Mesothelial cell of epicardium (in vitro differentiated cells): ENCODE measurements at regions not wholly inside any gene's neighbourhood (a gene's known extent, or its start where the extent isn't known, plus 50 kb on each side); places are given as distances from the start of the nearest gene placed in this dataset.

ENCODE experiments used
- DNase-seq, 2 experiments: peaks; one replicate each; pipeline ENCODE4 v3.0.0; 2021; ENCODE audit warnings: low spot score in 2 of 2; ENCODE audit not compliant: unreplicated experiment in 2 of 2
- H3K27ac Mint-ChIP-seq: 2 replicates; pipeline ENCODE4 v1.8.0; 2021; ENCODE audit warnings: mixed read lengths
- H3K27me3 Mint-ChIP-seq: 2 replicates; pipeline ENCODE4 v1.8.0; 2021; ENCODE audit warnings: low read depth, mixed read lengths
- H3K36me3 Mint-ChIP-seq: 2 replicates; pipeline ENCODE4 v1.8.0; 2021; ENCODE audit warnings: mixed read lengths
- H3K4me1 Mint-ChIP-seq: 2 replicates; pipeline ENCODE4 v1.8.0; 2021; ENCODE audit warnings: mixed read lengths
- H3K4me3 Mint-ChIP-seq: 2 replicates; pipeline ENCODE4 v1.8.0; 2021; ENCODE audit warnings: mild to moderate bottlenecking, moderate library complexity, mixed read lengths
- H3K9me3 Mint-ChIP-seq: 2 replicates; pipeline ENCODE4 v1.8.0; 2021; ENCODE audit warnings: mixed read lengths
- TF ChIP-seq, protein P1 (sequence below): fragments of 200-600 bp; sonication (generic); IDR thresholded peaks from one replicate; pipeline ENCODE4 v1.5.0; 2021; ENCODE audit warnings: antibody characterized with exemption; ENCODE audit not compliant: unreplicated experiment

DNA sequence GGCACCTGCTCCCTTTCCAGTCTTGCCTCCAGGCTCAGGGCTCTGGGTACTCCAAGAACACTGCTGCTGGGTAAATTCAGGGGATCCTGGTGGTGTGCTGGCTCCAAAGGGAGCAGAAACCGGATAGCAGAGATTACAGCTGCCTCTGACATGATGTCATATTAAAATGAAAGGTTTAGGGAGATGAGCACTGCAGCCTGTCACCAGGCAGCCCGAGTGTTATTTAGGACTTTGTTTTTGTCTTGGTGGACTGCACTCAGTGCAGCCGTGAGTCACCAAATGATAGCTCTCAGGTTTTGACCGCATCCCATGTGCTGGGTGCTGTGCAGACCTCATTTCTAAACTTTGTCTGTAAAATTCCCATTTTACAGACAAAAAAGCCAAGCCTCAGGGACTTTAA, 266.0 kb upstream of the CRY1 start:
- H3K27ac Mint-ChIP-seq, result no peak overlapping the region
- DNase-seq, result no peak
- H3K4me3 Mint-ChIP-seq, result no peak overlapping the region
- no peaks in the 10 kb centered on the region for H3K4me1 Mint-ChIP-seq
- TF ChIP-seq, protein P1, sequence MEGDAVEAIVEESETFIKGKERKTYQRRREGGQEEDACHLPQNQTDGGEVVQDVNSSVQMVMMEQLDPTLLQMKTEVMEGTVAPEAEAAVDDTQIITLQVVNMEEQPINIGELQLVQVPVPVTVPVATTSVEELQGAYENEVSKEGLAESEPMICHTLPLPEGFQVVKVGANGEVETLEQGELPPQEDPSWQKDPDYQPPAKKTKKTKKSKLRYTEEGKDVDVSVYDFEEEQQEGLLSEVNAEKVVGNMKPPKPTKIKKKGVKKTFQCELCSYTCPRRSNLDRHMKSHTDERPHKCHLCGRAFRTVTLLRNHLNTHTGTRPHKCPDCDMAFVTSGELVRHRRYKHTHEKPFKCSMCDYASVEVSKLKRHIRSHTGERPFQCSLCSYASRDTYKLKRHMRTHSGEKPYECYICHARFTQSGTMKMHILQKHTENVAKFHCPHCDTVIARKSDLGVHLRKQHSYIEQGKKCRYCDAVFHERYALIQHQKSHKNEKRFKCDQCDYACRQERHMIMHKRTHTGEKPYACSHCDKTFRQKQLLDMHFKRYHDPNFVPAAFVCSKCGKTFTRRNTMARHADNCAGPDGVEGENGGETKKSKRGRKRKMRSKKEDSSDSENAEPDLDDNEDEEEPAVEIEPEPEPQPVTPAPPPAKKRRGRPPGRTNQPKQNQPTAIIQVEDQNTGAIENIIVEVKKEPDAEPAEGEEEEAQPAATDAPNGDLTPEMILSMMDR, result no peak
- H3K36me3 Mint-ChIP-seq, result no peaks in the 10 kb centered on the region
- peaks cover 5% of the 10 kb centered on the region for H3K9me3 Mint-ChIP-seq
- H3K27me3 Mint-ChIP-seq, result peaks cover 16% of the 10 kb centered on the region

DNA sequence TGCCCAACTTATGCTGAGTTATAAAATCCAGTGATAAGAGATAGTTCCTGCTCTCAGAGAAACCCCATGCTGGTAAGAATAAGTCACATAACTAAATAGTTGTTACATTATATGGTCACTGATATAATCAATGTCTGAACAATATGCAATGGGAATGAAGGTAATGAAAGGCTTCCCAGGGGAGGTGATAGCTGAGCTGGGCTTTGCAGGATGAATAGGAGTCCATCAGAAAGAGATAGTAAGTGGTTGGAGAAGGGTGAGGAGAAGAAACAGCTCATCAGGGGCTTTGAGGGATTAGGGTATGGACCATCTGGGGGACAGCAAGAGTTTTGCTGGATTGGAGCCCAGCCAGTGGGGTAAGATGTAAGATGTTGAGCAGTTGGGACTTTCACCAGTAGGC, 266.7 kb upstream of the CRY1 start:
- Mint-ChIP-seq H3K27ac (no peak overlapping the region), H3K27me3 (peaks cover 16% of the 10 kb centered on the region), H3K4me1 (no peaks in the 10 kb centered on the region), H3K9me3 (no peaks in the 10 kb centered on the region), H3K36me3 (no peaks in the 10 kb centered on the region), H3K4me3 (no peak overlapping the region)
- DNase-seq, result no peak
- TF ChIP-seq, protein P1, result no peak

- TF ChIP-seq, protein P1, result no peak
- H3K4me3 Mint-ChIP-seq, result no peak overlapping the region
- no peaks in the 10 kb centered on the region for H3K4me1 Mint-ChIP-seq
- H3K27me3 Mint-ChIP-seq, result peaks cover 19% of the 10 kb centered on the region
- no peak overlapping the region for H3K27ac Mint-ChIP-seq
- no peaks in the 10 kb centered on the region for H3K36me3 Mint-ChIP-seq
- DNase-seq, result no peak
- no peaks in the 10 kb centered on the region for H3K9me3 Mint-ChIP-seq
Observed at GRCh38 chr12:107360482-107360881, 267.1 kb upstream of the CRY1 start.

- Mint-ChIP-seq H3K4me3 (no peak overlapping the region), H3K4me1 (no peaks in the 10 kb centered on the region), H3K36me3 (no peaks in the 10 kb centered on the region), H3K27ac (no peak overlapping the region), H3K9me3 (no peaks in the 10 kb centered on the region), H3K27me3 (peaks cover 21% of the 10 kb centered on the region)
- TF ChIP-seq, protein P1, result no peak
- DNase-seq, result no peak
Observed at GRCh38 chr12:107361970-107362369, 268.6 kb upstream of the CRY1 start.

DNA sequence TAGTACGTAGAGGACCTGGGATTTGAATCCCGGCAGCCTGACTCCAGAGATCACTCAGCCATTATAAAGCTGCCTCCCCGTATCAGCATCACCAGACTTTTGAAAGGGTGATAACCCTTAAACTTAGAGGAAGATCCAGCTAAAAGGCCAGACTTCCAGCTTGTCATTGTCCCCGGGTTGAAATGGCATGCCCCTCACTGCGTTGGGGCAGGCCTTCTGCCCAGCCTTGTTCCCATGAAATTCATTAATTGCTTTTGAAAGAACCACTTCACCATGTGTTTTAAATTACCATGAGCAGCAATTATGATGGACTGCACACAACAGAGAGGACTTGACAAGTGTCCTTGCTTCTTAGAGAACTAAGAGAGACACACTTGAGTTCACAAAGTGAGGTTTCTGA, 269.6 kb upstream of the CRY1 start:
- Mint-ChIP-seq H3K27ac (no peak overlapping the region), H3K9me3 (no peaks in the 10 kb centered on the region), H3K4me1 (no peaks in the 10 kb centered on the region), H3K27me3 (peaks cover 22% of the 10 kb centered on the region), H3K4me3 (no peak overlapping the region), H3K36me3 (no peaks in the 10 kb centered on the region)
- no peak for DNase-seq
- TF ChIP-seq, protein P1, result no peak

DNA sequence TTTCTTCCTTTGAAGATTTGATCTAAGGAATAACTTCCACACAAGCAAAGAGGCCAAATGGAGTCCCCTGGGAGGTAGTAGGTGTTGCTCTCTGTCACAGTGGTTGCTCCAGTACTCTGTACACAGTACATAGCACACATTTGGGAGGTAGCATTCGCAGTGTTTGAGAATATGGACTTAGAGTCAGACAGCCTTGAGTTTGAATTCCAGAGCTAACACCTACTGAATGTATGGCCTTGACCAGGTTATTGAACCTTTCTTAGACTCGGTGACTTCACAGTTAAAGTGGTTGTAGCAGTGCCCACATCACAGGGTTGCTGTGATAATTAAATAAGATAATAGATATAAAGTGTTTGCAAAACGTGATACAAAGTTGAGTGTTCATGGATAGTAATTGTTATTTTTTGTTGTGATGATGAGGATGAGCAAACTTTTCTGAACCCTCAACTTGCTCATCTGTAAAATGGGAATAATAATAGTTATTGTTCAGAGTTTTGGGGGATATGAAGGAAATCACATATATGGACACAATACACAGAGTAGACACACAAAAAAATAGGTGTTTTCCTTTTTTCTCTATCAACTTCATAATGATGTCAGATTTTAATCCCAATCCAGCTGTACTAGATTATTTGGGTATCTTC, 271.6 kb upstream of the CRY1 start:
- no peaks in the 10 kb centered on the region for H3K9me3 Mint-ChIP-seq
- peaks cover 27% of the 10 kb centered on the region for H3K27me3 Mint-ChIP-seq
- DNase-seq, result no peak
- H3K36me3 Mint-ChIP-seq, result no peaks in the 10 kb centered on the region
- no peak overlapping the region for H3K27ac Mint-ChIP-seq
- H3K4me1 Mint-ChIP-seq, result peaks cover 1% of the 10 kb centered on the region
- H3K4me3 Mint-ChIP-seq, result no peak overlapping the region
- TF ChIP-seq, protein P1, result no peak
